GM21360 (cell line): ENCODE measurements at regions not wholly inside any gene's neighbourhood (a gene's known extent, or its start where the extent isn't known, plus 50 kb on each side); places are given as distances from the start of the nearest gene placed in this dataset.
A peak's percentile ranks its signal among the peaks of the same experiment; 100 is the strongest.

Experiments used
- ATAC-seq: cut with Tn5 transposase; IDR thresholded peaks from one replicate; pipeline ENCODE4 v1.9.1; 2021; ENCODE audit warnings: mild to moderate bottlenecking, moderate library complexity; ENCODE audit not compliant: unreplicated experiment

DNA sequence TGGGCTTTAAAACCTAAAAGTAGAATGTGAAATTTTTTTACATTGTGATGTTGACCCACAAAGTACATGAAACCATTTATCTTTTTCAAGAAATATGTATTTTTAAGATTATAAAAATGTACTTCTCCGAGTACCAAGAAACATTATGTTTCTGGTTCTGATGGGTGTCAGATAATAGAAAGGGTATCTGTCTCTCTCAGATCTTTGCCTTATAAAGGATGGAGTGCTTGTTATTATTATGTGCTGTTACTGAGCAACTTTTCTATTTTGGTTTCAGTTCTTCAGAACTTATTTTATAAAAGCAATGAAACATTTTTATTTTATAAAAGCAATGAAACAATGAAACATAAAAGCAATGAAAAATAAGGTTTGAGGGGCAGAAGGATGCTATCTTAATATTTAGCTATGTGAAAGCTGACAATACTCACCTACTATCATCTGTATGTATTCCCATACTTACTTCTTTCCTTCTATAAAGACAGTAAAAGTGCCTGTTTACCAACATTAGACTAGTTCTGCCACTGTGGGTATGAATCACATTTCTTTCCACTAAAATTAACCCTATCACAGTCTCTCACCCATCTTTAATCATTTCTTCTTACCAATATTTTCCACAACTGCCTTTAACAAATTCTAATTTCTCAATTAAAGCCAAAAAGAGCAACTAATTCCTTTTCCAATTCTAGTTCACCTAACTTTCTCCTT, 540.7 kb upstream of the KCNMB2 start:
- no peak for ATAC-seq

- ATAC-seq, result peak; percentile 98
These were observed 534.5 kb upstream of the KCNMB2 start for GRCh38 chr3:178001670-178002101.

DNA sequence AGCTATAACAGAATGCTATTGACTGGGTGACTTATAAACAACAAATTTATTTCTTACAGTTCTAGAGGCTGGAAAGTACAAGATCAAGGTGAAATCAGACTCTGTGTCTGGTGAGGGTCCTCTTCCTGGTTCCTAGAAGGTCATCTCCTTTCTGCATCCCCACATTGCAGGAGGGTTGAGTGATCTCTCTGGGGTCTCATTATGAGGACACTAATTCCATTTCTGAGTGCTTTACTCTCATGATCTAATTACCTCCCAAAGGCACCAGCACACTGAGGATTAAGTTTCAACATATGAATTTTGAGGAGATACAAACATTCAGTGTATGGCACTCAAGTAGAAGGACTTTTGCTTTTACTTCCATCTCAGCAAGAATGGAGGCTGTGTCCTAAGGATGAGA, 534.1 kb upstream of the KCNMB2 start:
- ATAC-seq, result no peak

DNA sequence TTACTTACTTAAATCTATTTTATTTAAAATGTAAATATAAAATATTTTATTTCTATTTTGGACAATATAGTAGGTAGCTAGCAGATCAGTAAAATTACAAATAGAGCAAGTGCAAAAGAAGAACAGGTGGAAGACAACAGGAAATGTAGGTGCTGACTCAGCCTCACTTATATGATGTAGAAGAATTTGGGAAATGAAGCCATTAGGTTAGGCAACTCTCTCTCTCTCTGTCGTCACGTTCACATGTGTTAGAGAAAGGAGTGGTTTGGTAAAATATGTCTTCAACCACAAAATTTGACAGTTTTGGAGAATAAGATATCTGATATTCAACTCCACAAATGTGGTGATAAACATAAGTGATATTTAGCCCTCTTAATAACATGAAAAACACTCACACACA, 532.5 kb upstream of the KCNMB2 start:
- ATAC-seq, result no peak

GRCh38 chr3:178005961-178006360, 530.3 kb upstream of the KCNMB2 start:
- ATAC-seq, result no peak

DNA sequence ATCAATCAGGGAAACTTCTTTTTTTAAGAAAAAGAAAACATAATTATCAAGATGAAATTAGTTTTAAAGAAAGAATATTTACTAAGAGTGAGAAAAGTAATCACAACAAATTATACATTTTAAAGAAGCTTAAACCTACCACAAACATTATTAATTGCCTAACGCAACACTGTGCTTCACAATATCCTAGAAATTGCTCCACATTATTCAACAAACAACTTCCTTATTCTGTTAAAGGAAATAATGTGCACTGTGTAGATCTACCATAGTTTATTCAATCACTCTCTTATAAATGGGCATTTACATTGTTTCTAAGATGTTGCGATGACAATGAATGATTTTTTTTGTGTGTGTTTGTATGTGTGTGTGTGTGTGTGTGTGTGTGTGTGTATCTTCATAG, 525.9 kb upstream of the KCNMB2 start:
- no peak for ATAC-seq

GRCh38 chr3:178019645-178020044, 516.6 kb upstream of the KCNMB2 start:
- no peak for ATAC-seq

GRCh38 chr3:178022599-178022998, 513.6 kb upstream of the KCNMB2 start:
- ATAC-seq, result no peak

DNA sequence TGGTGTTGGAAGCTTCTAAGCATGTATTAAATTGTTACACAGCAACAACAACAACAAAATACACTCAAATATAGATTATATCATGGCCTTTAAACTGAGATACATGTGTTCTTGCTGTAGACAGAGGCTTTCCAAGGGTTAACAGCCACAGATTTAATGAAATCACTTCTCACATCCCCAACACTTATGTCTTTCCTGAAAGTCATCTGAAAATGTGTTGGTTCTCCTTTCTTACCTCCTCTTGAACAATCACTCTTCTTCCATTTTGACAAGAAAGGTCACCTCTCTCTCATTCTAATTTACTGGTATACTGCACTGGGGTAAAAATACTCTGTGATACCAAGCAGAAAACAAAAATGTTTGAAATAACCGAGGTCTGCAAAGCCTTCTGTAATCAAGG, 507.3 kb upstream of the KCNMB2 start:
- ATAC-seq, result no peak

GRCh38 chr3:178036451-178037144, 499.6 kb upstream of the KCNMB2 start:
- no peak for ATAC-seq

DNA sequence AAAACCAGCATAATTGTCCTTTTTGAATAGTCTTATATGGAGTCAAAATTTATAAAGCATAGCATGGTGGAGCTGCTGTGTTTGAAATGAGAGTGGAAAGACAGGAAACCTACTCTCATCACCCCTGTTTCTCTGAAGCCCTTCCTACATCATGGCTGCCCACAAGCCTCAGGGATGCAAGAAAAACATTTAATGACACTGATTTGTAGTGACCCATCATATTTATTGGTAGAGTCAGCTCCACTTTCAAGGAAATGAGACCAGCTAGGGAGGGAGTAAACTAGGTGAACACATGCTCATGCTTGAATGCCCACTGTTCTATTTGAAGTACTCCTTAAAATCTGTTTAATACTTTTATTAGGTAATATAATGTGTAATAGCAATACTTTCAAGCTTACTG, 494.3 kb upstream of the KCNMB2 start:
- ATAC-seq, result no peak

DNA sequence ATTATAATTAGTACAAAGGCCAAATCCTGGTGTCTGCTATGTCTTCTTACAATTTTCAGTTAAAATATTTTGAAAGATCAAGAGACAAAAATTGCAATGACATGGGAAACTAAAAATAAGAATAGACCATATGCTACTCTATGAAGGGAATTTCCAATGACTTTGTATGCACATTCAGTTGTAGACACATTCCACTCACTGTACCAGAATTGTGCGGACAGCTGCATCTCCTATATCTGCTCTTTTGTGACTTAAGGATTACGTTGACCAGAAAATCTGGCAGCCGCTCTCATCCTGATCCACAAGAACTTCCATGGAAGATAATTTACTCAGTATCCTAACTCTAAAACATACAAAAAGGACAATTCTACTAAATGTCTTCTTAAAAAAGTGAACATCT, 493.9 kb upstream of the KCNMB2 start:
- ATAC-seq, result no peak

DNA sequence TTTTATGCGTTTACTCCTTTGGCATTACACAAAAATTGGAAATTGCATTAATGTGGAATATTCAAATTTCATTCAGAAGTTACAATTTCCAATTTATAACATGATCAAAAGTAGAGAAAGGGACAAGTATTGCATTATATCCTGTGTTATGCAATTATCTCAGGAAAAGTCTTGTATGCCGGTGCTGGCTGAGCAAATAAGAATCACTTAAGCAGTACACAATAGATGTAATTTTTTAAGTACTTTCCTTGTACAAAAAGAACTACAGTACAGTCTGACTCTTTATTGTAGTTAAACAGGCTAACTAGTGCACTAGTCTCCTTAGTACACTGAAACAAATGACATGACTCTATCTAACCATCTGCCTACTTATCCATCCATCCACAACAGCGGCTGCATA, 493.2 kb upstream of the KCNMB2 start:
- no peak for ATAC-seq

DNA sequence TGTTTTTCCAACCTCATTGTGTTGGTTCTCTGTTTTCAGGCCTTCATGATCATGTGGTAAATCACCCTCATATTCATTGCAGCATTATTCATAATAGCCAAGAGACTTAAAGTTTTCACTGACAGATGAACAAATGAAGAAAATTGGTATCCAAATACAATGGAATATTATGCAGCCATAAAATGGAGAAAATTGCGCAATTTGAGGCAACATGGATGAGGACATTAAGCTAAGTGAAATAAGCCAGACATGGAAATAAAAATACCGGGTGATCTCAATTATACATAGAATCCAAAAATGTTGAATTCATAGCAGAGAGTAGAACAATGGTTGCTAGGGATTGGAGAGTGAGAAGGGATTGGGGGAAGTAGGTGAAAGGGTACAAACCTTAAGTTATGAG, 491.9 kb upstream of the KCNMB2 start:
- ATAC-seq, result no peak

DNA sequence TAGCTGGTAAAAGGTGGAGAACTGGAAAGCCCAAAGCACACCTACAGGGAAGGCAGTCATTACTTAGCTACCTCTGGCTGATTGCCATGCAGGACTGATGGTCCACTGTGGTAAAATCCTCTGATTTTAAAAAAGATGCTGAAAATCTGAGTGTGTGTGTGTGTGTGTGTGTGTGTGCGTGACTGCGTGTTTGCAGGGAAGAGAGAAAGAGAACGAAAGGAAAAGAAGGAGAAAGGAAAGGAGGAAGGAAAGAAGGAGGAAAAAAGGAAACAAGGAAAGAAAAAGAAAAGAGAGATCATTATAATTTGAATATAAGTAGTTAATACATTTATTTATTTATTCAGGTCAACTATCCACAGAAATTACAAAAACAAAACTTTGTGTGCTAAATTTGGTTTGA, 488.7 kb upstream of the KCNMB2 start:
- ATAC-seq, result no peak

GRCh38 chr3:178048768-178049167, 487.5 kb upstream of the KCNMB2 start:
- ATAC-seq, result no peak

DNA sequence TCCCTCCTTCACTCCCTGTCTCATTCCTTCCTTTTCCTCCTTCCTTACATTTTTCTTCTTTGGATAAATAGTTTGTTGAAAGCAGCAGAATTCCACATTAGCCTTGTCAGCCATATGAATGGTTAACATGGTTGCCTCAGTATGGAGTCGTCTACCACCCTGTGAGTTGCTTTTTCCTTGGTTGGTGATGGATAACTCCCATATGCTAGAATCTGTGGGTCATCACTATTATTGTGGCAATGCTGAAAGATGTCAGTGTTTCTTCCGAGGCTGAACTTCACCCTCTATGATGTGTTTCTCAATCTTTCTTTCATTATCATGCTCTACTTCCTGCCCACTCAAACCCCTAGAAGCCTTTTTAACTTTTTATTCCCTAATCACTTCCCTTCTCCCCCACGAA, 481.8 kb upstream of the KCNMB2 start:
- ATAC-seq, result no peak

DNA sequence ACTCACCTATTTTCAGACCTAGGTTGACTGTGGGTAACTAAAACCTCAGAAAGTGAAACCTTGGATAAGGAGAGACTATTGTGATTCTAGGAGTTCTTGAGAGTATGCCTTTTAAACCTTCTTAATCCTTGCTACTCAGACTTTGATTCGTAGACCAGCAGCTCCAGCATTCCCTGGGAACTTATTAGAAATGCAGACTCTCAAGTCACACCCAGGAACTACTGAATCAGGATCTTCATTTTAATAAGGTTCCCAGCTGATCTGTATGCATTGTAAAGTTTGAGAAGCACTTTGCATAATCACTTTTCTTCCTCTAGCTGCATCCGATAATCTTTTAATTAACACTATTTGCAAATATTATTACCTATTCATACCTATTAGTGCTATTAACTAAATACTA, 480.3 kb upstream of the KCNMB2 start:
- no peak for ATAC-seq

DNA sequence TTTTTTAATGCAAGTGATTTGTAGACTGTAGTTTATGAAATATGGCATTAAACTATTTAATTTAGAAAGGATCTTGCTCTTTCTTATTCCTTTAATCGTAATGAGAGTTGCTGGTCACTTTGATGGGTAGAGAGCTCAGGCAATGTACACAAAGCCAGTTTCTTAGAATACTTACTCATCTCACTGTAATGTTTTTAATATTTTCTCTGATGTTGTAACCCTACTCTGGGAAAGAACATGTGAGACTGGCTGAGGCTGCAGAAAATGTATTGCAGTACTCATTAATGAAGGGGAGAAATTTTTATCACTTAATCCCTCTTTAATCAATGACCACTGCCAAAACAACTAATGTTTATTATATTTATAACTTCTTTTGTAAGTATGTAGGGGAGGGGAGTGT, 479.4 kb upstream of the KCNMB2 start:
- no peak for ATAC-seq

GRCh38 chr3:178058629-178059028, 477.6 kb upstream of the KCNMB2 start:
- no peak for ATAC-seq

DNA sequence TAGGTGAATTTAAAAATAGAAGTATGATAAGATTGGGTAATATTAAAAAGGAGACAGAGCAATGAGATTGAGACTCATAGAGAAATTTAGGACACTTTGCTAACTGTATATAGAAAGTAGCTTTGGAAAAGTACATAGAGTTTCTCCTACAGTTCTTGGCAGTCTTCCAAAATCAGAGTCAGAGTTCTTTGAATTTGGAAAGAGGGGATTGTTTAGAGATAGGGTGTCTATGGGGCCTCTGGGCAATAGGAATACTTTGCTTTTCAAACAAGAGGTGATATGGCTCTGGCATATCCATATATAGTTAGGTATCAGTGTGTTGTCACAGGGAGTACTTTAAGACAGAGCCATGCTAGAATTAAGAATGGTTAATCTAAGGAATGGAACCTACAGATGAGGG, 477.1 kb upstream of the KCNMB2 start:
- no peak for ATAC-seq

DNA sequence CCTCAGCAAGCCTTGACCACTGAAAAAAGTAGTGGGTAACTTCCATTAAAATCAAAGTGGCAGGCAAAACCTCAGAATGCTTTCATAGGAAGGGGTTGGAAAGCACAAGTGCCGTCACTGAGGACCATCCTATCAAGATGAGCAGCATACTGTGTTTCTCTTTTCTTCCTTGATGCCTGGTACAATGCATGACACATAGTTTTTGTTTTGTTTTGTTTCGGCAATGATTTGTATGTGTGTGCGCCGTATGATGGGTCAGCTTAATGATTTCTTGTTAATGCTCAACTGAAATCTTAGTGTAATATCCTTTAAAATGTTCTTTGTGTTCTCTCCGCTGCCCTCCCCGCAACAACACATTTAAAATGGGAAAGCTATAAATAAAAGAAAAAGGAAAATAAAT, 476.4 kb upstream of the KCNMB2 start:
- no peak for ATAC-seq

GRCh38 chr3:178060407-178060806, 475.8 kb upstream of the KCNMB2 start:
- ATAC-seq, result no peak
